PFSK-1 (cell line): ENCODE measurements at regions not wholly inside any gene's neighbourhood (a gene's known extent, or its start where the extent isn't known, plus 50 kb on each side); places are given as distances from the start of the nearest gene placed in this dataset.

Source experiments
- POLR2AphosphoS5 ChIP-seq: IDR thresholded peaks from 2 replicates; pipeline ENCODE4 v1.6.1; 2012; ENCODE audit warnings: low read depth, mild to moderate bottlenecking, control low read depth, low read length, moderate library complexity
- REST ChIP-seq, 2 experiments: IDR thresholded peaks; 2 replicates each; pipeline versions ENCODE4 v1.6.1 to v1.8.0; 2011 to 2012; ENCODE audit warnings: low read depth in 2 of 2, low read length in 2 of 2, control low read depth in 1 of 2, inconsistent platforms in 1 of 2, mild to moderate bottlenecking in 1 of 2, moderate library complexity in 1 of 2; ENCODE audit not compliant: insufficient read depth in 1 of 2
- SIN3A ChIP-seq: IDR thresholded peaks from 2 replicates; pipeline ENCODE4 v1.6.1; 2012; ENCODE audit warnings: mild to moderate bottlenecking, low read length, moderate library complexity, borderline replicate concordance; ENCODE audit not compliant: insufficient read depth
- TAF1 ChIP-seq: IDR thresholded peaks from 2 replicates; pipeline ENCODE4 v1.6.1; 2012; ENCODE audit warnings: low read length, control low read depth, borderline replicate concordance; ENCODE audit not compliant: insufficient read depth

- TF ChIP-seq POLR2AphosphoS5, result no peak
- no peak for TF ChIP-seq TAF1
- no peak for TF ChIP-seq REST (IDR thresholded peaks at IDR 0.05; ENCODE audit: insufficient read depth in 1 of 2, low read depth in 2 of 2, low read length in 2 of 2)
- TF ChIP-seq SIN3A, result no peak
Observed at GRCh38 chr10:112071596-112072133, 111.9 kb downstream of the GPAM start.
